NCI-H1092 treated with DMSO at 0.1 percent for 48 hours (cell line): ENCODE measurements at regions not wholly inside any gene's neighbourhood (a gene's known extent, or its start where the extent isn't known, plus 50 kb on each side); places are given as distances from the start of the nearest gene placed in this dataset.

Experiments
- DNase-seq: peaks from one replicate; lab custom pipeline; 2025; lab: John Stamatoyannopoulos, UW

DNA sequence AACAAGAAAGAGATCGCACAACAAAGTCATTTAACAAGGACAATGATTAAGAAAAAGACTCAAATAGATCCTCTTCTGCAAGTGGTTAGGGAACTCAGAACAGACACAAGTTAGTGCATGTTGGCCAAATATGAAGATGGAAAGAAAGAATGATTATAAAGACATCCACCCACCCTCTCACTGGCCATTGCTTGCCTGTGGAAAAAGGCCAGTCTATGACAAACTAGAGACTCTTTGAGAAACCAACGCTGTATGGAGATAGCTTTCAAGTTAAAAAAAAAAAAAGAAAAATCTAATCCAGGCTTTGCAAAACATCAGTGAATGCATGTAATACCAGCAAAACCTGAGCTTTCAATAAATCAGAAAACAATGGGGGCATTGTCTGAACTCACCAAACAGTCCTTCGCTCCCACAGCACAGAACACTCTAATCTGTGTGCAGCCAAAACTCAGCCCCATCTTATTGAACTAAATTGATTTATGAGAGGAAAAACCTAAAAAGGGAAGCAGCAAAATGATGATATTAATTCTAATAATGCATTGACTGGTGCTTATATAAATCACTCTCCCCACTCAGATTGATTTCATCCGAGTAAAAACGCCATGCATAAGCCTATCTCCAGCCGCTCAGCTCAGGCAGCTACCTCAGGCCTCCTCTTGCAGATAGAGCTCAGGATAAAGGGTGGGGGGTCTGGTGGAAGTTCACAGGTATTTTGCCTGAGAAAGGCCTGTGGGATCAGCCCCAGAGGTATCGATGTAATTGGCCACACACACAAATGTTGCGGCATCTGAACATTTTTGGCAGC is 547.1 kb downstream of the CCDC171 start:
- DNase-seq: no peak

- DNase-seq: no peak
Observed at GRCh38 chr9:16100537-16101091, 547.8 kb downstream of the CCDC171 start.

- no peak for DNase-seq
Observed at GRCh38 chr9:16102154-16102553, 549.3 kb downstream of the CCDC171 start.

DNA sequence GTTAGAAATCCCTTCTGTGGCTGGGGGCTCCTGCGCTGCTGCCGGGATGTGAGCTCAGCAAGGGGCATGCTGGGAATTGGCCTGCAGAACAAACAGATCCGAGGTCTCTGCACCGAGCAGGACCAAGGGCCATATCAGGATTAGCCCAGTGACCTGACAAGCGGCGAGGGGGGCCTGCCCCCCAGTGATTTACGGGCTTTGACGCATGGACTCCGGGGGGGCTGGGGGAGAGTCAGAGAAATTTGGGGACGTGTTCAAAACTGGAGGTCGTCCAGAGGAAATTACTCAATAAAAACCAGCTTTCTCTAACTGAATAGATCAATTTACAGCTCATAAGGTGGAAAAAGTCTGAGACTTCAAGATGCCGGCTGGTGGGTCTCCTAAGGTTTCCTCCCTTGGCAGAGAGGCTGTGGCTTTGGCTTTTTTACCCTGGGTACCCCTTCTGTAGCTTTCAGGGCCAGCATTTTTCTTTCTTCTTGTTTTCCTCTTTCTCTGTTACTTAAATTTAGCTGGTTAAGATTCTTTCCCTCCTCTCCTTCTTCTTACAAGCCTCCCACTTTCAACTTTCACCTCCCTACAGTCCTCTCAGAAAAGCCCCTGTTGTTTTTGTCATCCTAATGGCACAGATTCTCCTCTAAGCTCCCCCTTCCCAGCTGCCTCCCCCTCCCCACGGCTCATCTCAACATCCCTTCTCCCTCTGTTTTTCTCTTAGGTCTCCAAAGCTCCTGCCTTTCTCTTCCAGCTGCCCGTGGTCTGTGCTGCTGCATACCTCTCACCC is 551.0 kb downstream of the CCDC171 start:
- DNase-seq: no peak

DNA sequence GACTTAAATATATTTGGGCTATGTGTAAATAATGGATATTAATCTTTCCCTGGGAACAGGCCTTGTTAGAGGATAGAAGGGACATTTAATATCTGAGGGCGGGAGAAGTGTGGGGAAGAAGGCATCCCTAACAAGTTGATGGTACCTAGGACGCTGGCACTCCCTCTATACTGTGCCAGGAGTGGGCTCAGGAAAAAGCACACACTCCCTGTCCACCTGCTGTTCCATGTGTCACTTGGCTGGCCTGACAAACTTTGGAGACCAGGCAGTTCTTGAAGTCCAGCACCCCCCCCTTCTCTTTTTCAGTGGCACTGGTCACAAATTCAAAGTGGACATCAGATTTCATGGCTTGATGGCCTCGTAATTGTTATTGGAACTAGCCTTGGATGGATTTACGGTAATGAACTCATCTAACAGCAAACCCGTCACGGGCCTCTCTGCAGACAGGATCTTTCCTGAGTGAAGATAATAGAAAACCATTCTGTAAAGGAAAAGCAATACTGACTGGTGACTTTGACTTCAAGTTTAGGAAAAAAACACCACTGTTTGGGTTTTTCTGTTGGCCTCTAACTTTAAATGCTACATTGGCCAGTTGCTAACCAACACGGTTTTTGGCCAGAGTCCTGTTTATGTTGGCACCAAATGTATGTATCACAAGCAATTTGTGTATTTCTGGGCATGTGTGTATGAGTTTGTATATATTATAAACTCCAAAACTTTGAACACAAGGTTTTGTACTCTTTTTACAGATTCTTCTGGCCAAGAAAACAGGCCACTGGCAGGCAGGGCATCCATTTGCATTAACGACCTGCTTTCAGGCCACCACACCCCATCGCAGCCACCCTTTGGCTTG is 552.6 kb downstream of the CCDC171 start:
- DNase-seq: no peak

DNA sequence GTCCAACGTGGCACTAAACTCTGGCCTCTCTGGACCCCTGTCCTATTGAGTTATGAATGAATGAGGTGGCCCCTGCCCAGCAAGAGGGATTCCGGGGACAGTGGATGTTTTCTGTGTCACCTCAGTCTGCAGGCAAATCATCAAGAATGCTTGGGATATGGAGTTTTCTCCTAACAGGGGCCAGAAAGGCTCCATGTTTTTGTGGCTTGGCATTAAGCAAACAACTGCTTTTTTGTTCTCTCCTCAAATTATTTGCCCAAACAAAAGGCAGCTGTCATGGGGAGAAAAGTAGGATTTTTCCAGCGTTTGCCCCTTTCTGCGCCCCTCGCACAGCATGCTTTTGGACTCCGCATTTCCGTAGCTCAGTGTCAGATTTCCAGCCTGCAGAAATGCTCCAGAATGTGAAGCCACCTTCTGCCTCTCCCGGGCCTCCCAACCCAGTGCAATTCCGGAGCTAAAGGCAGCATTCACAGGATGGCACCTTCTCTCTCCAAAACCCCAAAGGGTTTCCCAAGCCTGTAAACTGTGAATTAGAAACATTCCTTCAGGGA is 553.3 kb downstream of the CCDC171 start:
- no peak for DNase-seq

DNA sequence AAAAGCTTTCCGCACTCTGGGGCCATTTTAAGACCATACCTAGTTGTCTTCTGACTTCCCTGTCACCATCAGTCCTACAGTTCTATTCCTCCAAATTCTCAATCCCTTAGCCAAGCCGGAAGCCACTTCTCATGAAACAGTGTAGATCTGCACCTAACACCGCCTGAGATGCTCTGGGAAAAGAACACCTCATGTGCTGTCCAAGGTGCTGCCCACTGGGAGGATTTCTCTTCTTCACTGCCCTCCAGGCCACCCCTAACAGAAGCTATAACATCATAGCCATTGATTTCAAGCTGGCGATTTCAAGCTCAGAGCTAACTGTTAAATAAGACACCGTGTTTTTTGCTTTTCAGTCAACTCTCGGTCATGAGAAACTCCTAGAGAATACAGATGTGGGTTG is 559.3 kb downstream of the CCDC171 start:
- DNase-seq: no peak

- no peak for DNase-seq
Observed at GRCh38 chr9:16115994-16116393, 563.2 kb downstream of the CCDC171 start.

GRCh38 chr9:16118043-16118442 is 565.2 kb downstream of the CCDC171 start:
- DNase-seq: no peak

- DNase-seq: no peak
Observed at GRCh38 chr9:16119261-16120230, 566.7 kb downstream of the CCDC171 start.

GRCh38 chr9:16120231-16120641 is 567.4 kb downstream of the CCDC171 start:
- no peak for DNase-seq

GRCh38 chr9:16120727-16121126 is 567.9 kb downstream of the CCDC171 start:
- DNase-seq: no peak

DNA sequence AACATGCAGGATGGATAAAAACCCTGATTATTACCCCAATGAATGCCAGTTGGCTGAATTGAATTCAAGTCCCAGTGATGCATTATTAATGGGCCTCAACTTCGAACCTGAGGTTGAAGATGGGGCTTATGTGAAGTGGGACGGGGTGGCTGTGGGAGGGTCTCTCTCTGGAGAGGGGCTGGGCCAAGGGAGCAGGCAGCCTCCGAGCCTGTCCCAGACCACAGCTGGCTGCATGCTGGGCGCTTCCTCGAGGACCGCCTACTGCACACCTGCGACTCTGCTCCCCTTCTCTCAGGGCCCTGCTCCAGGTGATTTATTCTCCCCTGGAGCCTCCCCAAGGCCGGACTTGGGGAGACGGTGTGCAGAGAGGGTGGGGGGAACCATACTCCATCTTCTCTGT is 568.3 kb downstream of the CCDC171 start:
- DNase-seq: no peak

DNA sequence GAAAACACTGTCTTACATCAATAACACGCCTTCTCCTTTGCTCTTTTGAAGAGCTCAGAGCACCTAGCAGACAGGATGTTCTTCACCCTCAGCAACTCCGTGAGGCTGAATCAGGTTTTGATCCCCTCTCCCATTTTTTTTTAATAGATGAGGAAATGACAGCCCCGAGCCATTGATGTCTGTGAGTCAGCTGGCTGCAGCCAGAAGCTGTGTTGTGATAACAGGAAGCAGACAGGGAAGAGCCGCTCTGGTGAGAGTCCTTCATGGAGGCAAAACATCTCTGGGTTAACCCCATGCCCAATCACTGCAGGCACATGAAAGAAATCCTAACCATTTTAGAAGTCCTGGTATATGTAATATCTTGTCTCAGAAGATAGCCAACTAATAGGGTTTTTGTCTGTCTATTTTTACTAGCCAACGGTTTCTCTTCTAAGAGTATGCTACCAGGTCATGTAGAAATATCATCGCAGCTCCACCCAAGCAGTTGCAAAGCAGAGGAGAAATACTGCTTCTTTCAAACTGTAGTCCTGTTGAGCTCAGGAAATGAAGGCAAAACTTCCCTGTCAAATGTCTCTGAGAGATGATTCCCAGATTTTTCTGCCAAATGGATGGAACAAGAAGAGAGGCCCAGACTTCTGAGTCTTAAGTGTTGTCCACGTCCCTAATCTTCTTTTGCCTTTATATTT is 568.9 kb downstream of the CCDC171 start:
- no peak for DNase-seq

GRCh38 chr9:16125629-16126028 is 572.8 kb downstream of the CCDC171 start:
- DNase-seq: no peak

- no peak for DNase-seq
Observed at GRCh38 chr9:16126042-16126441, 573.2 kb downstream of the CCDC171 start.

DNA sequence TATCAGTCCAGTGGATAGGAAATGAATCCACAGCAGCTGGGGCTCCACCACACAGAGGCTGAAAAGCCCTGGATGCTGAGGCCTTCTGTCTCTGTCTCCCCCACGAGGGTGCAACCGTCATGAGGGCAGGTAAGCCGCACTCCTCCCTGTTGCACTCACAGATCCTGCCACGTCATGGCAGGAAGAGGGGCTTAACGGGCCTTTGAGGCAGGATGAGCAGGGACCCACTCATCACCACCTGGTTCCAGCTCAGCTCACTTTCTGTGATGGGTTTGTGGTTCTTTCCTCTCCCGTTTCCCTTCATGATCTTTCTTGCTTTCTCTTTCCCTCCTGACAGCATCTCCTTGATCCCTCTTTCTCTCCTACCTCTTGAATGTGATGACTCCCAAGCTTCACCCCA is 575.2 kb downstream of the CCDC171 start:
- no peak for DNase-seq

DNA sequence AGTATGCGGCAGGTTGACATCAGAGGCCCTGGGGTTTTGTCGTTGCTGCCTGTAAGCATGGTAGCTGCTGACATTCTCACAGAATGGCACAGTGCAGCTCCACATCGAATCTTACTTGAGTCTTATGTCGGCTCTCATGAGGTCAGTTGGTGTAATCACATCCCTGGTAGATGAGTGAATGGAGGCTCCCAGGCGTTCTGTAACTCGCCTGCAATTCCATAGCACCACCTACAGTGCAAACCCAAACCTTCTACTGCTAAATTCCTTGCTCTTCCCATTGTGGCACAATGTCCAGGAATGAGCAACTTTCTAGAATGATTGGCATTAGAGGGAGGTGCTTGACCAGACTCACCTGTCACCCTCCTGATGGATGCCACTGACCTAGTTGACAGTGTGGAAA is 578.4 kb downstream of the CCDC171 start:
- peak; percentile 43 for DNase-seq

DNA sequence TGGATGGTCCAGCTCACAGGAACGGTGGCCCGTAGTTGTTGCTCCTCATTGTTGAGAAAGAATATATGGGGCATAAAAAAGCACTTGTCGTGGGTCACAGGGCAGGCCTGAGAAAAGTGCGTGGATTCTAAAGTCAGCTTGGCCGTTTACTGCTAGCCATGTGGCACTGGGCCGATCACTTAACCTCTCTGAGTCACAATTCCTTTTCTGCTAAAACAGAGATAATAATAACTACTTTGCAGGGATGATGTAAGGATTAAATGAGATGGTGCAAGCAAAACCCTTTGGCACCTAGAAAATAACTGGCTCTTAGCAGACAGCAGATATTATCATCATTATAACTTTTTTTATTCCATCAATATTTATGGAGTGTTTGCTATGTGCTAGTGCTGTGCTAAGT is 579.7 kb downstream of the CCDC171 start:
- DNase-seq: no peak

- peak; percentile 46 for DNase-seq
Observed at GRCh38 chr9:16133032-16133431, 580.2 kb downstream of the CCDC171 start.
